ENCODE measurements at regions not wholly inside any gene's neighbourhood (a gene's known extent, or its start where the extent isn't known, plus 50 kb on each side); places are given as distances from the start of the nearest gene placed in this dataset.

- Mint-ChIP-seq H3K36me3 (no peaks in the 10 kb centered on the region), H3K27me3 (no peaks in the 10 kb centered on the region), H3K4me1 (ENCODE audit: low read depth) (no peaks in the 10 kb centered on the region), H3K9me3 (ENCODE audit: low read depth) (peaks cover 11% of the 10 kb centered on the region), H3K4me3 (no peak overlapping the region), H3K27ac (no peak overlapping the region)
Measured at GRCh38 chr5:123722451-123722850, 210.5 kb downstream of the CSNK1G3 start.

GRCh38 chr5:123721675-123722276 lies 209.8 kb downstream of the CSNK1G3 start:
- H3K27me3 Mint-ChIP-seq = no peaks in the 10 kb centered on the region
- peaks cover 10% of the 10 kb centered on the region for H3K9me3 Mint-ChIP-seq (ENCODE audit: low read depth)
- no peak overlapping the region for H3K4me3 Mint-ChIP-seq
- H3K36me3 Mint-ChIP-seq = no peaks in the 10 kb centered on the region
- no peaks in the 10 kb centered on the region for H3K4me1 Mint-ChIP-seq (ENCODE audit: low read depth)
- no peak overlapping the region for H3K27ac Mint-ChIP-seq

- no peaks in the 10 kb centered on the region for H3K27me3 Mint-ChIP-seq
Measured at GRCh38 chr5:123720955-123721354, 209.0 kb downstream of the CSNK1G3 start.

GRCh38 chr5:123720339-123720738 lies 208.4 kb downstream of the CSNK1G3 start:
- Mint-ChIP-seq H3K9me3 (ENCODE audit: low read depth) (no peaks in the 10 kb centered on the region), H3K27me3 (no peaks in the 10 kb centered on the region), H3K4me3 (no peak overlapping the region), H3K27ac (no peak overlapping the region), H3K36me3 (no peaks in the 10 kb centered on the region), H3K4me1 (ENCODE audit: low read depth) (no peaks in the 10 kb centered on the region)

More at GRCh38 chr5:123720955-123721354, 209.0 kb downstream of the CSNK1G3 start:
- H3K4me1 Mint-ChIP-seq (ENCODE audit: low read depth) = no peaks in the 10 kb centered on the region
- H3K4me3 Mint-ChIP-seq = no peak overlapping the region
- no peaks in the 10 kb centered on the region for H3K36me3 Mint-ChIP-seq
- H3K27ac Mint-ChIP-seq = no peak overlapping the region
- H3K9me3 Mint-ChIP-seq (ENCODE audit: low read depth) = peaks cover 2% of the 10 kb centered on the region

GRCh38 chr5:123719004-123719403 lies 207.0 kb downstream of the CSNK1G3 start:
- H3K9me3 Mint-ChIP-seq (ENCODE audit: low read depth) = no peaks in the 10 kb centered on the region
- H3K4me3 Mint-ChIP-seq = no peak overlapping the region
- H3K36me3 Mint-ChIP-seq = no peaks in the 10 kb centered on the region
- no peaks in the 10 kb centered on the region for H3K27me3 Mint-ChIP-seq
- no peaks in the 10 kb centered on the region for H3K4me1 Mint-ChIP-seq (ENCODE audit: low read depth)
- no peak overlapping the region for H3K27ac Mint-ChIP-seq

- Mint-ChIP-seq H3K4me3 (no peak overlapping the region), H3K27me3 (no peaks in the 10 kb centered on the region), H3K9me3 (ENCODE audit: low read depth) (peaks cover 4% of the 10 kb centered on the region), H3K36me3 (no peaks in the 10 kb centered on the region), H3K27ac (no peak overlapping the region), H3K4me1 (ENCODE audit: low read depth) (no peaks in the 10 kb centered on the region)
Measured at GRCh38 chr5:123718238-123718637, 206.3 kb downstream of the CSNK1G3 start.

GRCh38 chr5:123717139-123717538 lies 205.2 kb downstream of the CSNK1G3 start:
- no peak overlapping the region for H3K27ac Mint-ChIP-seq
- no peak overlapping the region for H3K4me3 Mint-ChIP-seq
- no peaks in the 10 kb centered on the region for H3K4me1 Mint-ChIP-seq (ENCODE audit: low read depth)
- H3K36me3 Mint-ChIP-seq = no peaks in the 10 kb centered on the region
- peaks cover 9% of the 10 kb centered on the region for H3K9me3 Mint-ChIP-seq (ENCODE audit: low read depth)
- H3K27me3 Mint-ChIP-seq = no peaks in the 10 kb centered on the region

- Mint-ChIP-seq H3K36me3 (no peaks in the 10 kb centered on the region), H3K27me3 (no peaks in the 10 kb centered on the region), H3K9me3 (ENCODE audit: low read depth) (peaks cover 9% of the 10 kb centered on the region), H3K4me3 (no peak overlapping the region), H3K4me1 (ENCODE audit: low read depth) (no peaks in the 10 kb centered on the region), H3K27ac (no peak overlapping the region)
Measured at GRCh38 chr5:123710031-123710430, 198.1 kb downstream of the CSNK1G3 start.

GRCh38 chr5:123709422-123709821 lies 197.4 kb downstream of the CSNK1G3 start:
- Mint-ChIP-seq H3K36me3 (no peaks in the 10 kb centered on the region), H3K9me3 (ENCODE audit: low read depth) (peaks cover 9% of the 10 kb centered on the region), H3K4me3 (no peak overlapping the region), H3K27ac (no peak overlapping the region), H3K27me3 (no peaks in the 10 kb centered on the region), H3K4me1 (ENCODE audit: low read depth) (no peaks in the 10 kb centered on the region)

- Mint-ChIP-seq H3K4me3 (no peak overlapping the region), H3K36me3 (no peaks in the 10 kb centered on the region), H3K27me3 (no peaks in the 10 kb centered on the region), H3K27ac (no peak overlapping the region), H3K9me3 (ENCODE audit: low read depth) (peaks cover 6% of the 10 kb centered on the region), H3K4me1 (ENCODE audit: low read depth) (no peaks in the 10 kb centered on the region)
Measured at GRCh38 chr5:123708074-123708806, 196.3 kb downstream of the CSNK1G3 start.

- no peak overlapping the region for H3K4me3 Mint-ChIP-seq
- no peaks in the 10 kb centered on the region for H3K4me1 Mint-ChIP-seq (ENCODE audit: low read depth)
- no peaks in the 10 kb centered on the region for H3K9me3 Mint-ChIP-seq (ENCODE audit: low read depth)
- no peaks in the 10 kb centered on the region for H3K36me3 Mint-ChIP-seq
- H3K27me3 Mint-ChIP-seq = no peaks in the 10 kb centered on the region
- H3K27ac Mint-ChIP-seq = no peak overlapping the region
Measured at GRCh38 chr5:123706531-123706930, 194.6 kb downstream of the CSNK1G3 start.

- Mint-ChIP-seq H3K4me3 (no peak overlapping the region), H3K27me3 (peaks cover 2% of the 10 kb centered on the region), H3K27ac (no peak overlapping the region), H3K36me3 (no peaks in the 10 kb centered on the region), H3K9me3 (ENCODE audit: low read depth) (no peaks in the 10 kb centered on the region), H3K4me1 (ENCODE audit: low read depth) (no peaks in the 10 kb centered on the region)
Measured at GRCh38 chr5:123705741-123706140, 193.8 kb downstream of the CSNK1G3 start.

- Mint-ChIP-seq H3K27me3 (peaks cover 3% of the 10 kb centered on the region), H3K36me3 (no peaks in the 10 kb centered on the region), H3K27ac (no peak overlapping the region), H3K9me3 (ENCODE audit: low read depth) (peaks cover 4% of the 10 kb centered on the region), H3K4me1 (ENCODE audit: low read depth) (no peaks in the 10 kb centered on the region), H3K4me3 (no peak overlapping the region)
Measured at GRCh38 chr5:123701511-123702200, 189.7 kb downstream of the CSNK1G3 start.

- H3K9me3 Mint-ChIP-seq (ENCODE audit: low read depth) = peaks cover 4% of the 10 kb centered on the region
- no peak overlapping the region for H3K27ac Mint-ChIP-seq
Measured at GRCh38 chr5:123700624-123701287, 188.8 kb downstream of the CSNK1G3 start.

GRCh38 chr5:123699571-123699970 lies 187.6 kb downstream of the CSNK1G3 start:
- Mint-ChIP-seq H3K27ac (no peak overlapping the region), H3K9me3 (ENCODE audit: low read depth) (peaks cover 4% of the 10 kb centered on the region), H3K4me3 (no peak overlapping the region), H3K36me3 (no peaks in the 10 kb centered on the region), H3K27me3 (peaks cover 3% of the 10 kb centered on the region), H3K4me1 (ENCODE audit: low read depth) (no peaks in the 10 kb centered on the region)

More at GRCh38 chr5:123700624-123701287, 188.8 kb downstream of the CSNK1G3 start:
- Mint-ChIP-seq H3K4me1 (ENCODE audit: low read depth) (no peaks in the 10 kb centered on the region), H3K27me3 (peaks cover 3% of the 10 kb centered on the region), H3K36me3 (no peaks in the 10 kb centered on the region), H3K4me3 (no peak overlapping the region)
